ENCODE measurements at regions not wholly inside any gene's neighbourhood (a gene's known extent, or its start where the extent isn't known, plus 50 kb on each side); places are given as distances from the start of the nearest gene placed in this dataset.

DNA sequence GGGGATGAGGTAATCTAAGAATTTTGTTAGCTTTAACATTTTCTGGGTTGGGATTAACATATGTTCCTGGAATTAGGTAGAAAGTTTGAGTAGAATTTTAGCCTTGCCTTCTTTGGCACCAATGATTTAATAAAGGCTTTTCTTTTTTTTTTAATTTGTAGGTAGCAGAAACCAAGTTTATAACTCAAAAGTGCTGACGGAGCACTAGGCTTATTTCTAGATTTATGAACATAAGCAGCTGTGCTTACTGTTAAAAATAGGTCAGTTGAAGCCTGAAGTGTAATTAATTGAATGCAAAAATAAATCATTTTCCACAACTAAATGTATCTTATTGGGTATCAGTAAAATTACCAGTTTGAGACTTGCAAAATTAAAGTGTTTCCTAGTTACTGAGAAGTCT is 62.4 kb downstream of the TAF11L14 start:
- DNase-seq: no peak
- H3K4me1 ChIP-seq: no peaks in the 10 kb centered on the region
- no peak overlapping the region for H3K4me3 ChIP-seq
- no peaks in the 10 kb centered on the region for H3K27me3 ChIP-seq
- 54 to 77% (median 68%) methylated on average over 1 of the region's 1 CpG for WGBS, 5 donors
- TF ChIP-seq POLR2AphosphoS5 (IDR thresholded peaks at IDR 0.05) (no peak), EP300 (IDR thresholded peaks at IDR 0.05) (no peak), POLR2A (IDR thresholded peaks at IDR 0.05) (no peak)
- TF ChIP-seq, protein P1, sequence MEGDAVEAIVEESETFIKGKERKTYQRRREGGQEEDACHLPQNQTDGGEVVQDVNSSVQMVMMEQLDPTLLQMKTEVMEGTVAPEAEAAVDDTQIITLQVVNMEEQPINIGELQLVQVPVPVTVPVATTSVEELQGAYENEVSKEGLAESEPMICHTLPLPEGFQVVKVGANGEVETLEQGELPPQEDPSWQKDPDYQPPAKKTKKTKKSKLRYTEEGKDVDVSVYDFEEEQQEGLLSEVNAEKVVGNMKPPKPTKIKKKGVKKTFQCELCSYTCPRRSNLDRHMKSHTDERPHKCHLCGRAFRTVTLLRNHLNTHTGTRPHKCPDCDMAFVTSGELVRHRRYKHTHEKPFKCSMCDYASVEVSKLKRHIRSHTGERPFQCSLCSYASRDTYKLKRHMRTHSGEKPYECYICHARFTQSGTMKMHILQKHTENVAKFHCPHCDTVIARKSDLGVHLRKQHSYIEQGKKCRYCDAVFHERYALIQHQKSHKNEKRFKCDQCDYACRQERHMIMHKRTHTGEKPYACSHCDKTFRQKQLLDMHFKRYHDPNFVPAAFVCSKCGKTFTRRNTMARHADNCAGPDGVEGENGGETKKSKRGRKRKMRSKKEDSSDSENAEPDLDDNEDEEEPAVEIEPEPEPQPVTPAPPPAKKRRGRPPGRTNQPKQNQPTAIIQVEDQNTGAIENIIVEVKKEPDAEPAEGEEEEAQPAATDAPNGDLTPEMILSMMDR (IDR thresholded peaks at IDR 0.05): no peak
- no peak overlapping the region for H3K27ac ChIP-seq
- intact Hi-C loops (cut with DNase I; ENCODE audit: low total_unique reads): no loop called here
- peaks cover 0 to 3% (median 0%) of the 10 kb centered on the region in 4 donors for H3K9me3 ChIP-seq
- no peaks in the 10 kb centered on the region for H3K36me3 ChIP-seq

DNA sequence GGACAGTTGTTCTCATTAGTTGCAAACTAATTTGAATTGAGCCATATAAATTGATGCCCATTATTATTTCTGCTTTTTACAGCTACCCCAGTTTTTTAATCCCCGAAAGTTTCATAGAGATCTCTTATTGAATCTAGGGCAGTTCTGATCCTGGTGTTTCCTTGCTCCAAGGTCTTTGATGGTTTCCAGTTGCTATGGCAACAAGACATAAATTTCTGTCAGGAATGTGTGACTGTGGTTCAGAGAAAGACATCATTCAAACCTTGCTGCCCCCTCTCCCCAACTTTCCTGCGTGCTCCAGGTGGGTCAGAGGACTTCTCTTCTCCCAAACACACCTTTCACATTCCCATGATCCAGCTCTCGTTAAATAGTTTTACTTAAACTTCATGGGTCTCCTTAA is 63.4 kb downstream of the TAF11L14 start:
- H3K9me3 ChIP-seq: peaks cover 0 to 7% (median 0%) of the 10 kb centered on the region in 4 donors
- WGBS, 5 donors: 39 to 82% (median 63%) methylated on average over 3 of the region's 3 CpGs
- H3K27ac ChIP-seq: no peak overlapping the region
- DNase-seq: no peak
- TF ChIP-seq EP300 (IDR thresholded peaks at IDR 0.05) (no peak), POLR2AphosphoS5 (IDR thresholded peaks at IDR 0.05) (no peak), POLR2A (IDR thresholded peaks at IDR 0.05) (no peak)
- TF ChIP-seq, protein P1 (IDR thresholded peaks at IDR 0.05): no peak
- H3K4me1 ChIP-seq: no peaks in the 10 kb centered on the region
- intact Hi-C loops (cut with DNase I; ENCODE audit: low total_unique reads): no loop called here
- H3K27me3 ChIP-seq: no peaks in the 10 kb centered on the region
- H3K36me3 ChIP-seq: no peaks in the 10 kb centered on the region
- no peak overlapping the region for H3K4me3 ChIP-seq

DNA sequence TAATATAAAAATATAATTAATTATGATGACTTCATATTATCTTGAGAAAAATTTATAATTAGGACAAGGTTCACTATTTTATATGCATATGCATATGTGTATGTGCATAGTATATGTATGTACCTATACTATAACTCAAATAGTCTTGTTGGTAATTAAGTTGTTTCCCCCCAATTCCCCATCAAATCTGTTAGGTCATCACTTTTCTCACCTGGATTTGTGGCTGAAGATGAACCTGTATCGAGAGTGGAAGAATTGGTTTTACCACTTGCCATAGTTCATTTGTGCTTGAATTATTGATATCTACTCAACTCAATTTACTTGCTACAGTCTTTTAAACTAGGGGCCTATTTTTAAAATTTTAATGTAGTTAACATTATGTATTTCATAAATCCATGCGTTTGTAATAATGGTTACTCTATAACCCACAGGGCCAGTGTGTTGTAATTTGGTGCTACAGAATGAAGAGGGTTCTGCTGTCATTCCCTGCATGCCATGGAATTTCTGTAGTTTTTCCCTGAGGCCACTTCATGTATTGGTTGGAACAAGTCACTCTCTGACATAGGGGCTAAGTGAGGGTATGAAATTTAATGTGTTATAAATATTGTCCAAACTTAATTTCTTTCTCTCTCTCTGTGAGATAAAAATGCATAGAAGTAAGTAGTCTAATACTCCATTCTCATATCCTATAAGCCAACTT is 74.9 kb downstream of the TAF11L14 start:
- TF ChIP-seq, protein P1 (IDR thresholded peaks at IDR 0.05): no peak
- TF ChIP-seq EP300 (IDR thresholded peaks at IDR 0.05) (no peak), POLR2AphosphoS5 (IDR thresholded peaks at IDR 0.05) (no peak), POLR2A (IDR thresholded peaks at IDR 0.05) (no peak)

DNA sequence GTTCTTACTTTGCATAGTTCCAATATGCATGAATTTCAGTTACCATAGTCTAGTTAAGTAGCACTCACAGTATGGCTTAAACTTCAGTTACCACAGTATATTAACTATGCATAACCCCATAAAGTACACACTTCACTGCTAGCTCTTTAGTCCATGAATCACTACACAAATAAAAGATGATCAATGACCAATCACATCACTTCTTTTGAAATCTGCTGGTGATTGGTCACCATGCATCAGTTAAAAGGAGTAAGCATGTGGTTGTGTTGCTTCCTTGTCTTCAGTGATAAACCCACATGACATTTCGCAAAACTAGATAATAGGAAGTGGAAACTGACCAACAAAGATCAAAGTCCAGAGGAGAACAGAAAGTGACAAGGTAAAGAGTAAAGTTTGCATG is 79.0 kb downstream of the TAF11L14 start:
- no peak for DNase-seq
- intact Hi-C loops (cut with DNase I; ENCODE audit: low total_unique reads): no loop called here
- Histone ChIP-seq H3K9me3 (peaks cover 0 to 5% (median 0%) of the 10 kb centered on the region in 4 donors), H3K27ac (no peak overlapping the region), H3K36me3 (no peaks in the 10 kb centered on the region), H3K27me3 (no peaks in the 10 kb centered on the region), H3K4me3 (no peak overlapping the region), H3K4me1 (no peaks in the 10 kb centered on the region)
- TF ChIP-seq, protein P1 (IDR thresholded peaks at IDR 0.05): no peak
- no peak for TF ChIP-seq POLR2AphosphoS5 (IDR thresholded peaks at IDR 0.05)
- 36 to 71% (median 44%) methylated on average over 1 of the region's 1 CpG for WGBS, 5 donors

More for the DNA sequence above, 74.9 kb downstream of the TAF11L14 start:
- Histone ChIP-seq H3K36me3 (no peaks in the 10 kb centered on the region), H3K27me3 (no peaks in the 10 kb centered on the region), H3K9me3 (no peaks in the 10 kb centered on the region), H3K4me1 (no peaks in the 10 kb centered on the region), H3K4me3 (no peak overlapping the region), H3K27ac (no peak overlapping the region)
- intact Hi-C loops (cut with DNase I; ENCODE audit: low total_unique reads): no loop called here
- no peak for DNase-seq
- 82 to 96% (median 86%) methylated on average over 2 of the region's 2 CpGs for WGBS, 5 donors
